ENCODE measurements at regions not wholly inside any gene's neighbourhood (a gene's known extent, or its start where the extent isn't known, plus 50 kb on each side); places are given as distances from the start of the nearest gene placed in this dataset.
"Not testable (repeated sequence)": the region's sequence is repeated elsewhere in the genome, so short reads cannot be mapped to it uniquely, and the experiment has no call there.

DNA sequence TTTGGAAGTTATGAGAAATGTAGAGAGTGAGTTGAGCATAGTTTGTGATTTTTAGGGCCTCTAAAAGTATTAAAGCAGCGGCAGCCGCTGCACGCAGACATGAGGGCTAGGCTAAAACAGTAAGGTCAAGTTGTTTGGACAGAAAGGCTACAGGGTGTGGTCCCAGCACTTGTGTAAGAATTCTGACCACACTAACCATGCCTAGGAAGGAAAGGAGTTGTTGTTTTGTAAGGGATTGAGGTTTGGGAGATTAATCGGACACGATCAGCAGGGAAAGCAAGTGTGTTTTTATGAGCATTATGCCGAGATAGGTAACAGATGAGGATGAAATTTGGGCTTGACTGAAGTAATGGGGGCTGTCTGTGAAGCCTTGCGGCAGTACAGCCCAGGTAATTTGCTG is 117.9 kb downstream of the ADAMTS15 start:
- TF ChIP-seq, protein P1, sequence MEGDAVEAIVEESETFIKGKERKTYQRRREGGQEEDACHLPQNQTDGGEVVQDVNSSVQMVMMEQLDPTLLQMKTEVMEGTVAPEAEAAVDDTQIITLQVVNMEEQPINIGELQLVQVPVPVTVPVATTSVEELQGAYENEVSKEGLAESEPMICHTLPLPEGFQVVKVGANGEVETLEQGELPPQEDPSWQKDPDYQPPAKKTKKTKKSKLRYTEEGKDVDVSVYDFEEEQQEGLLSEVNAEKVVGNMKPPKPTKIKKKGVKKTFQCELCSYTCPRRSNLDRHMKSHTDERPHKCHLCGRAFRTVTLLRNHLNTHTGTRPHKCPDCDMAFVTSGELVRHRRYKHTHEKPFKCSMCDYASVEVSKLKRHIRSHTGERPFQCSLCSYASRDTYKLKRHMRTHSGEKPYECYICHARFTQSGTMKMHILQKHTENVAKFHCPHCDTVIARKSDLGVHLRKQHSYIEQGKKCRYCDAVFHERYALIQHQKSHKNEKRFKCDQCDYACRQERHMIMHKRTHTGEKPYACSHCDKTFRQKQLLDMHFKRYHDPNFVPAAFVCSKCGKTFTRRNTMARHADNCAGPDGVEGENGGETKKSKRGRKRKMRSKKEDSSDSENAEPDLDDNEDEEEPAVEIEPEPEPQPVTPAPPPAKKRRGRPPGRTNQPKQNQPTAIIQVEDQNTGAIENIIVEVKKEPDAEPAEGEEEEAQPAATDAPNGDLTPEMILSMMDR (IDR thresholded peaks at IDR 0.05) = not testable (repeated sequence)
- not testable (repeated sequence) for TF ChIP-seq POLR2A (IDR thresholded peaks at IDR 0.05)
